Thyroid gland (tissue), 4 donors: ENCODE measurements at regions not wholly inside any gene's neighbourhood (a gene's known extent, or its start where the extent isn't known, plus 50 kb on each side); places are given as distances from the start of the nearest gene placed in this dataset.

Experiments used
- POLR2A ChIP-seq, 2 donors: fragments of 450-650 bp; IDR thresholded peaks; one replicate each; pipeline ENCODE4 v1.6.1; 2017; ENCODE audit warnings: antibody characterized with exemption in 2 of 2, mild to moderate bottlenecking in 2 of 2, moderate library complexity in 1 of 2
- TF ChIP-seq, protein P1 (sequence below), 6 experiments: fragments of 200-600 bp in 3 of 6; fragments of 450-650 bp in 3 of 6; sonication (generic) in 3 of 6; IDR thresholded peaks; one replicate each; pipeline ENCODE4 v1.5.1; 2016 to 2019; ENCODE audit warnings: antibody characterized with exemption in 6 of 6, mild to moderate bottlenecking in 2 of 6, inconsistent platforms in 1 of 6, moderate library complexity in 1 of 6

DNA sequence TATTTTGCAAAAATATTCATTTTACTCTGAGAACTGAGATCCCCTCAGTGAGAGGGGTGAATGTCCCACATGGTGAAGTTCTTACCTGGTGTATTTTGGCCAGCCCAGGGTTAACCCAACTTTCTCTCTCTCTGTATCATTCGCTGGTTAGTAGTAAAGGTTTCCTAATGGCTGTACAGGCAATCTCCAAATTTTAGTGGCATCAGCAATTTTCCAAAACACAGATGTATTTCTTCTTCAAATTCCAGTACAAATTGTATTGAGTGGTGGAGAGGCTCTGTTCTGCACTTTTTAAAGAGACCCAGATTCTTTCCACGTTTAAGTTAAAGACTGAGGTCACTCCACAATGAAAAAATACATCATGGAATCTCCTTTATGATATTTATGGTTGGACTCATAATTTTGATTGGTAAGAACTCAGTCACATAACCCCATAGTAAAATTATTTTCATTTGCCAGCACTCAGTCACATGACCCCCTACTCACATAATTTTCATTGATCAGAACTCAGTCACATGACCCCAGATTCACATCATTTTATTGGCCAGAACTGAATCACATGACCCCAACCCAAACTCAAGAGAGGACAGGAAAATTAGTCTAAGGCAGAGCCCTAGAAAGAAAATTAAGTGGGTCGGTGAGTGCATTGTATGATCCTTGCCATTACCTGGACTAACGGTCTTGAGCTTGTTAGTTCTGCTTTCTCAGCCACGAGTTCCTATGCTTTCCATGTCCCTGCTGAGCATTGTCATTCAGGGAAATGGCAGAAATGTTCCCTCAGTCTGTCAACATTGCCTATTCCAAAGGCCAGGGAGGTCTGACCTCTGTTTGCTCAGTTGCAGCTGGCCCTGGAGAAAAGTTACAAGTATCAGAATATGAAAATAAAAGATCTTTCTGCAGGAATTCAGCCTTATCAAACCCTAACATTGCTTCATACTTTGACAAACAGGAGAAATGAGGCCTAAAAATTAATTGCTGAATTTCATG lies 1536.2 kb downstream of the AACS start:
- TF ChIP-seq, protein P1, sequence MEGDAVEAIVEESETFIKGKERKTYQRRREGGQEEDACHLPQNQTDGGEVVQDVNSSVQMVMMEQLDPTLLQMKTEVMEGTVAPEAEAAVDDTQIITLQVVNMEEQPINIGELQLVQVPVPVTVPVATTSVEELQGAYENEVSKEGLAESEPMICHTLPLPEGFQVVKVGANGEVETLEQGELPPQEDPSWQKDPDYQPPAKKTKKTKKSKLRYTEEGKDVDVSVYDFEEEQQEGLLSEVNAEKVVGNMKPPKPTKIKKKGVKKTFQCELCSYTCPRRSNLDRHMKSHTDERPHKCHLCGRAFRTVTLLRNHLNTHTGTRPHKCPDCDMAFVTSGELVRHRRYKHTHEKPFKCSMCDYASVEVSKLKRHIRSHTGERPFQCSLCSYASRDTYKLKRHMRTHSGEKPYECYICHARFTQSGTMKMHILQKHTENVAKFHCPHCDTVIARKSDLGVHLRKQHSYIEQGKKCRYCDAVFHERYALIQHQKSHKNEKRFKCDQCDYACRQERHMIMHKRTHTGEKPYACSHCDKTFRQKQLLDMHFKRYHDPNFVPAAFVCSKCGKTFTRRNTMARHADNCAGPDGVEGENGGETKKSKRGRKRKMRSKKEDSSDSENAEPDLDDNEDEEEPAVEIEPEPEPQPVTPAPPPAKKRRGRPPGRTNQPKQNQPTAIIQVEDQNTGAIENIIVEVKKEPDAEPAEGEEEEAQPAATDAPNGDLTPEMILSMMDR (IDR thresholded peaks at IDR 0.05), result no peak
- TF ChIP-seq POLR2A (IDR thresholded peaks at IDR 0.05), result no peak
